WTC11 (cell line): ENCODE measurements at regions not wholly inside any gene's neighbourhood (a gene's known extent, or its start where the extent isn't known, plus 50 kb on each side); places are given as distances from the start of the nearest gene placed in this dataset.
"Not testable (repeated sequence)": the region's sequence is repeated elsewhere in the genome, so short reads cannot be mapped to it uniquely, and the experiment has no call there.

Experiments used
- ATAC-seq: fragments of 200-7000 bp; cut with Tn5 transposase; 2 replicates; pipeline ENCODE4 v1.10.0; 2021; ENCODE audit warnings: mild to moderate bottlenecking, moderate library complexity
- CTCF ChIA-PET: fragments of 300-600 bp; sonication (Branson Sonifier 250); formaldehyde crosslinking; loops from one replicate; lab custom pipeline; 2021; ENCODE audit warnings: antibody characterized with exemption; lab: Charles Lee
- POLR2A ChIA-PET: fragments of 350-600 bp; sonication (Branson Sonifier 250); formaldehyde crosslinking; loops from one replicate; lab custom pipeline; 2021; ENCODE audit warnings: antibody characterized with exemption; lab: Charles Lee
- DNase-seq: peaks from one replicate; pipeline ENCODE4 v3.0.0; 2021; ENCODE audit warnings: low spot score
- H3K27ac Mint-ChIP-seq: 2 replicates; pipeline ENCODE4 v1.8.0; 2021; ENCODE audit warnings: mixed read lengths
- H3K27me3 Mint-ChIP-seq: 2 replicates; pipeline ENCODE4 v1.8.0; 2021; ENCODE audit warnings: low read depth, mild to moderate bottlenecking, moderate library complexity, mixed read lengths
- H3K36me3 Mint-ChIP-seq: 2 replicates; pipeline ENCODE4 v1.8.0; 2021; ENCODE audit warnings: mixed read lengths
- H3K4me1 Mint-ChIP-seq: 2 replicates; pipeline ENCODE4 v1.8.0; 2022; ENCODE audit warnings: mixed read lengths
- H3K4me3 Mint-ChIP-seq: 2 replicates; pipeline ENCODE4 v1.8.0; 2021; ENCODE audit warnings: mild to moderate bottlenecking, moderate library complexity, mixed read lengths
- H3K9me3 Mint-ChIP-seq: 2 replicates; pipeline ENCODE4 v1.8.0; 2021; ENCODE audit warnings: mixed read lengths
- ATF2 ChIP-seq: sonication (generic); formaldehyde crosslinking; IDR thresholded peaks from 2 replicates; pipeline ENCODE4 v1.8.1; 2022; ENCODE audit warnings: low read depth, missing genetic modification reagents, borderline replicate concordance
- ATF3 ChIP-seq: sonication (generic); formaldehyde crosslinking; conservative IDR thresholded peaks from 2 replicates; pipeline ENCODE4 v1.8.1; 2022; ENCODE audit warnings: mild to moderate bottlenecking, missing genetic modification reagents
- ATF6 ChIP-seq: sonication (generic); formaldehyde crosslinking; IDR thresholded peaks from 2 replicates; pipeline ENCODE4 v1.8.1; 2023; ENCODE audit warnings: mild to moderate bottlenecking, missing genetic modification reagents
- FOXK1 ChIP-seq: sonication (generic); formaldehyde crosslinking; IDR thresholded peaks from 2 replicates; pipeline ENCODE4 v1.8.0; 2022; ENCODE audit warnings: mild to moderate bottlenecking, moderate library complexity, missing genetic modification reagents
- FOXP4 ChIP-seq: sonication (generic); formaldehyde crosslinking; IDR thresholded peaks from 2 replicates; pipeline ENCODE4 v1.8.0; 2022; ENCODE audit warnings: mild to moderate bottlenecking, missing genetic modification reagents
- GTF2I ChIP-seq: fragments of 250-450 bp; sonication (Bioruptor Pico); conservative IDR thresholded peaks from 2 replicates; pipeline ENCODE4 v1.4.0; 2021; ENCODE audit warnings: mild to moderate bottlenecking
- NFATC4 ChIP-seq: fragments of 250-450 bp; sonication (Bioruptor Pico); IDR thresholded peaks from 2 replicates; pipeline ENCODE4 v1.9.0; 2021; ENCODE audit warnings: mild to moderate bottlenecking
- NFE2L1 ChIP-seq: sonication (generic); formaldehyde crosslinking; IDR thresholded peaks from 2 replicates; pipeline ENCODE4 v1.8.1; 2023; ENCODE audit warnings: missing genetic modification reagents
- NR1H2 ChIP-seq: sonication (generic); formaldehyde crosslinking; IDR thresholded peaks from 2 replicates; pipeline ENCODE4 v1.9.0; 2021; ENCODE audit warnings: mild to moderate bottlenecking, moderate library complexity, missing genetic modification reagents
- PRRX2 ChIP-seq: fragments of 250-450 bp; sonication (Bioruptor Pico); IDR thresholded peaks from 2 replicates; pipeline ENCODE4 v1.8.0; 2021; ENCODE audit warnings: mild to moderate bottlenecking
- SMAD3 ChIP-seq: sonication (generic); formaldehyde crosslinking; IDR thresholded peaks from 2 replicates; pipeline ENCODE4 v1.8.0; 2022; ENCODE audit warnings: missing genetic modification reagents, mild to moderate bottlenecking, borderline replicate concordance
- SOX15 ChIP-seq: fragments of 250-450 bp; sonication (Bioruptor Pico); IDR thresholded peaks from 2 replicates; pipeline ENCODE4 v1.9.0; 2021; ENCODE audit warnings: mild to moderate bottlenecking
- TCF7 ChIP-seq: sonication (generic); formaldehyde crosslinking; IDR thresholded peaks from 2 replicates; pipeline ENCODE4 v1.8.0; 2022; ENCODE audit warnings: mild to moderate bottlenecking, low read depth, missing genetic modification reagents, moderate library complexity
- USF1 ChIP-seq: sonication (generic); formaldehyde crosslinking; IDR thresholded peaks from 2 replicates; pipeline ENCODE4 v1.8.0; 2022; ENCODE audit warnings: mild to moderate bottlenecking, missing genetic modification reagents
- ZNF263 ChIP-seq: sonication (generic); formaldehyde crosslinking; IDR thresholded peaks from 2 replicates; pipeline ENCODE4 v1.8.1; 2022; ENCODE audit warnings: low read depth, mild to moderate bottlenecking, moderate library complexity, missing genetic modification reagents
- ZNF425 ChIP-seq: fragments of 250-450 bp; sonication (Bioruptor Pico); conservative IDR thresholded peaks from 2 replicates; pipeline ENCODE4 v1.9.0; 2021; ENCODE audit warnings: mild to moderate bottlenecking
- ZNF512 ChIP-seq: sonication (generic); formaldehyde crosslinking; IDR thresholded peaks from 2 replicates; pipeline ENCODE4 v1.8.1; 2022; ENCODE audit warnings: missing genetic modification reagents, borderline replicate concordance

GRCh38 chr2:217588266-217588665, 414.5 kb downstream of the TNS1 start:
- H3K36me3 Mint-ChIP-seq = peaks cover 7% of the 10 kb centered on the region
- no peak overlapping the region for H3K27ac Mint-ChIP-seq
- ChIA-PET CTCF (no interaction called here), POLR2A (no interaction called here)
- no peak for ATAC-seq
- H3K27me3 Mint-ChIP-seq = peaks cover 6% of the 10 kb centered on the region; the same call in 1 of the 2 replicates
- no peak for DNase-seq
- H3K9me3 Mint-ChIP-seq = peaks cover 16% of the 10 kb centered on the region
- H3K4me1 Mint-ChIP-seq = no peaks in the 10 kb centered on the region
- TF ChIP-seq TCF7 (CRISPR knock-in tag) = no peak
- no peak for TF ChIP-seq NFATC4 (CRISPR knock-in tag)
- TF ChIP-seq USF1 (CRISPR knock-in tag) = no peak
- TF ChIP-seq PRRX2 (CRISPR knock-in tag) = no peak
- TF ChIP-seq ATF2 (CRISPR knock-in tag) = no peak
- TF ChIP-seq SOX15 = no peak
- TF ChIP-seq ATF3 (CRISPR knock-in tag) = no peak
- TF ChIP-seq ZNF425 (CRISPR knock-in tag) = no peak
- no peak for TF ChIP-seq ZNF512
- no peak for TF ChIP-seq FOXK1
- TF ChIP-seq SMAD3 (CRISPR knock-in tag) = no peak
- no peak for TF ChIP-seq GTF2I (CRISPR knock-in tag)
- TF ChIP-seq NR1H2 = no peak
- no peak for TF ChIP-seq ATF6
- H3K4me3 Mint-ChIP-seq = no peak overlapping the region

- TF ChIP-seq NFE2L1 (no peak), ZNF263 (CRISPR knock-in tag) (no peak), FOXP4 (no peak)
- CTCF ChIA-PET = interaction anchor here (2.3 kb wide), 1 partner anchor 65 kb away, joined by 10 read pairs; no protein-coding TSS in a partner anchor
- Mint-ChIP-seq H3K4me3 (no peak overlapping the region), H3K27me3 (peaks cover 6% of the 10 kb centered on the region), H3K9me3 (no peaks in the 10 kb centered on the region), H3K4me1 (no peaks in the 10 kb centered on the region), H3K27ac (no peak overlapping the region), H3K36me3 (no peaks in the 10 kb centered on the region)
- ATAC-seq (no peak), DNase-seq (no peak)
- POLR2A ChIA-PET = interaction anchor here (0.7 kb wide), 1 partner anchor 31 kb away, joined by 3 read pairs; no protein-coding TSS in a partner anchor
Observed at GRCh38 chr2:217585362-217585761, 417.4 kb downstream of the TNS1 start.

GRCh38 chr2:217580407-217580806, 422.4 kb downstream of the TNS1 start:
- H3K9me3 Mint-ChIP-seq, POLR2A ChIA-PET, H3K27ac Mint-ChIP-seq, CTCF ChIA-PET, H3K4me3 Mint-ChIP-seq, H3K27me3 Mint-ChIP-seq, H3K36me3 Mint-ChIP-seq, H3K4me1 Mint-ChIP-seq, DNase-seq, ATAC-seq: not testable (repeated sequence)
